ENCODE measurements at regions not wholly inside any gene's neighbourhood (a gene's known extent, or its start where the extent isn't known, plus 50 kb on each side); places are given as distances from the start of the nearest gene placed in this dataset.

DNA sequence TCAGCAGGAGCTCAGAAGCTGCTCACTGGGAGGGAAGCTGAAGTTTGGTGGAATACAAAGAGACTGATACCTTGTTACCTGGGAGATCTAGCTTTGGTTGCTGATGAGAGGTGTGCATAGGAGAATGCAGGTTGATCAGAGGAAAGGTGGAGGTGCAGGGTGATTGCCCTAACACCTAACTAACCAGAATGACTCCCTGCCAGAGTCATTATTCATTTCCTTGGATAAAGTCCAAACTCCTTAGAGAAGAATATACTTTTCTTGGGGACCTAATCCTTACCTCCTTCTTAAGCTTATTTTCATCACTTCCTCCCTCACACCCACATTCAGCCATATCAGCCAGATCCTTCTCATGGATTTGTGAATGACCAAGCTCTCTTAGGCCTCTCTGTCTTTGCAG, 814.2 kb upstream of the TENM4 start:
- DNase-seq (ENCODE audit: extremely low spot score), result no peak
- TF ChIP-seq, protein P1, sequence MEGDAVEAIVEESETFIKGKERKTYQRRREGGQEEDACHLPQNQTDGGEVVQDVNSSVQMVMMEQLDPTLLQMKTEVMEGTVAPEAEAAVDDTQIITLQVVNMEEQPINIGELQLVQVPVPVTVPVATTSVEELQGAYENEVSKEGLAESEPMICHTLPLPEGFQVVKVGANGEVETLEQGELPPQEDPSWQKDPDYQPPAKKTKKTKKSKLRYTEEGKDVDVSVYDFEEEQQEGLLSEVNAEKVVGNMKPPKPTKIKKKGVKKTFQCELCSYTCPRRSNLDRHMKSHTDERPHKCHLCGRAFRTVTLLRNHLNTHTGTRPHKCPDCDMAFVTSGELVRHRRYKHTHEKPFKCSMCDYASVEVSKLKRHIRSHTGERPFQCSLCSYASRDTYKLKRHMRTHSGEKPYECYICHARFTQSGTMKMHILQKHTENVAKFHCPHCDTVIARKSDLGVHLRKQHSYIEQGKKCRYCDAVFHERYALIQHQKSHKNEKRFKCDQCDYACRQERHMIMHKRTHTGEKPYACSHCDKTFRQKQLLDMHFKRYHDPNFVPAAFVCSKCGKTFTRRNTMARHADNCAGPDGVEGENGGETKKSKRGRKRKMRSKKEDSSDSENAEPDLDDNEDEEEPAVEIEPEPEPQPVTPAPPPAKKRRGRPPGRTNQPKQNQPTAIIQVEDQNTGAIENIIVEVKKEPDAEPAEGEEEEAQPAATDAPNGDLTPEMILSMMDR (IDR thresholded peaks at IDR 0.05; ENCODE audit: control extremely low read depth, extremely low read depth, low read depth, missing control alignments), result no peak
- POLR2A ChIA-PET, result no interaction called here
- CTCF ChIA-PET, result no interaction called here

DNA sequence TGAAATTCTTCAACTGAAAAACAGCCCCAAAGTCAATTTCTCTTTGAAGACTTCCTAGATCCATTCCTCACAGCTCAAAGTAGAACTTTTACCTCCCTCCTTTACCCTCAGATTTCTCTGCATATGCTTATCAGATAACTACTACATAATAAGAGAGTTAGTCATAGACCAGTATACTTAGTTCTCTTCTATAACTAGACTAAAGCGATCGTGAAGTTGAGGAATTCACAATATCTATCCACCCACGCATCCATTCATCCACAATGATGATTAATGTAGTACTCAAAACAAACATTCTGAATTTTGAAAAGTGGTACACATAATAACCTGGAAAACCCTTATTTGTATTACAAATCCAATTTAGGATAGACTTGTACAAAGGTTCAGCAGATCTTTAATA, 800.9 kb upstream of the TENM4 start:
- CTCF ChIA-PET, result interaction anchor here (1.3 kb wide), 1 partner anchor 41 kb away, joined by 3 read pairs; no protein-coding TSS in a partner anchor
- POLR2A ChIA-PET, result no interaction called here
- TF ChIP-seq, protein P1 (IDR thresholded peaks at IDR 0.05; ENCODE audit: control extremely low read depth, extremely low read depth, low read depth, missing control alignments), result no peak
- DNase-seq (ENCODE audit: extremely low spot score), result no peak

DNA sequence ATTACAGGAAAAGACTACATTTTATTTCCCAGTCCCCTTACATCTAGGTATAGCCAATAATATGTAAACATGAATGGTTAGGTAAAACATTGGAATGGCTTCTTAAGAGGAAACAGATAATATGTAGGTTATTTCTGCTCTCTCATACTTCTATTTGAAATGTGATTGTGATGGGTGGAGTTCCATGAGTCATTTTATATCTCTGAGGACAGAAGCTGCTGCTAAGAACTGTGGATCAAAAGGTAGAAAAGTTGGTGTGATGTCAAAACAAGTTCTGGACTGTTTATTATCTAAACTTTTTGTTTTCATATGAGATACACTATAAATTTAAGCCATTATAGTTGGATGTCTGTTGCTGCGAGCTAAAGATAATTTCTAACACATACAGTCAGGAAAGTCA, 799.4 kb upstream of the TENM4 start:
- ChIA-PET POLR2A (no interaction called here), CTCF (interaction anchor here (1.3 kb wide), 1 partner anchor 43 kb away, joined by 3 read pairs; no protein-coding TSS in a partner anchor)
- DNase-seq (ENCODE audit: extremely low spot score), result no peak
- TF ChIP-seq, protein P1 (IDR thresholded peaks at IDR 0.05; ENCODE audit: control extremely low read depth, extremely low read depth, low read depth, missing control alignments), result no peak

DNA sequence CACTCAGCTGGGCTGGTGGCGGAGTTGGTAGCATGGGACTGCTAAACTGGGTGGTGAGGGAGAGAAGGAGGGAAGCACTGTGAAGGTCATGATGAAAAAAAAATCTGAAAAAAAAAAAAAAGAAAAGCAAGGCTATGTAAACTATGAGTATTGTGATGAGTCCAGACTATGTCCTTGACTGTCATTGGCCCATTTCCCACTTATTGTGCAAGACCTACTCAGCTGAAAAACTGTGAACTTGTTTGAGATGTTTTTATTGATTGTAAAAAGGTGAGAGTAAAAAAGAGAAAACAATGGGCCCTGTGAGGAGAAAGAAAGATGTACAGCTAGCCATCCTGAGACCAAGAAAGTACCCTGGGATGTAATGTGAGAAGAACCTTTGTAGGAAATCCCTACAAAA, 798.4 kb upstream of the TENM4 start:
- POLR2A ChIA-PET, result no interaction called here
- no peak for DNase-seq (ENCODE audit: extremely low spot score)
- CTCF ChIA-PET, result no interaction called here
- TF ChIP-seq, protein P1 (IDR thresholded peaks at IDR 0.05; ENCODE audit: control extremely low read depth, extremely low read depth, low read depth, missing control alignments), result no peak

DNA sequence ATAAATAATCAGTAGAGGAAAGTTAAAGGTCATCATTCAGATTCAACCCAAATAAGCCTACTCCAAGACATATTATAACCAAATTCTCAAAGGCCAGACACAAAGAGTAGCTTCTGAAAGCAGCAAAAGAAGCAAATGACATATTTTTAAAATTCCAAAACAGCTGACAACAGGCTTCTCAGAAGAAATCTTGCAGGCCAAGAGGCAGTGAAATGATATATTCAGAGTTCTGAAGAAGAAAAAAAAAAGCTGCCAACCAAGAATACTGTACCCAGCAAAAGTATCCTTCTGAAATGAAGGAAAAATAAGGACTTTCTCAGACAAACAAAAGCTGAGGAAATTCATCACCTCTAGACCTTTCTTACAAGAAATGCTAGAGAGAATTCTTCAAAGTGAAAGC, 787.1 kb upstream of the TENM4 start:
- no peak for DNase-seq (ENCODE audit: extremely low spot score)
- ChIA-PET POLR2A (no interaction called here), CTCF (no interaction called here)
- TF ChIP-seq, protein P1 (IDR thresholded peaks at IDR 0.05; ENCODE audit: control extremely low read depth, extremely low read depth, low read depth, missing control alignments), result no peak

DNA sequence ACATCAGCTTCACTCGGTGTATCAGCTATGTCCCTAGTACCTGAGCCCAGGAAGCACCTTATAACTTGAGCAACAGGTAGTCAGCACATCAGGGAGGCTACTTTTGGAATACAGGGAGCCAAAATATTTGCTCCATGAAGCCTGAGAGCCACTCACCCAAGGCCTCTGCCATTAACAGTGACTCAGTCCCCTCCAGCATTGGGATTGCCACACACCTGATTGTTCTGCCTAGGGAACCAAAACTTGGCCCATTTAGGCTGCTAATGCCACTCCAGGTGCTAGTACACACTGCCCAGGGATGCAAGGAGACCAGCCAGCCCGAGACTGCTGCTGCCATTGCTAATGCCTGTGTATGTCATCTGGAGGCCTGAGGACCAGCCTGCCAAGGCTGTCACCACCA, 773.6 kb upstream of the TENM4 start:
- no peak for DNase-seq (ENCODE audit: extremely low spot score)
- POLR2A ChIA-PET, result no interaction called here
- TF ChIP-seq, protein P1 (IDR thresholded peaks at IDR 0.05; ENCODE audit: control extremely low read depth, extremely low read depth, low read depth, missing control alignments), result no peak
- CTCF ChIA-PET, result no interaction called here

DNA sequence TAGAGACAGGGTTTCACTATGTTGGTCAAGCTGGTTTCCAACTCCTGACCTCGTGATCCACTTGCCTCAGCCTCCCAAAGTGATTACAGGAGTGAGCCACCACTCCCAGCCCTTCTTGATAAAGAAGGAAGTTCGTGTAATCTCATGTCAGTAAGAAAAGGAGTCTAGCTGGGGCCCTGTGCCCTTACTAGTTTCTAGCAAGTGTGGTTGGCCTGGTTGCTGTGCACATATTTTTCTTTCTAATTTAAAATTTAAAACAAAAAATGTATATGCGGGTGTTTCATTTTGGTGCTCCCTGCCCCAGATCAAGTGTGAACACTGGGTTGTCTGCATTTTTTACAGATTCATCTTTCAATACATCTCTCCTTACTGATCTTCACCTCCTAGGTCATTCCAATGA, 770.8 kb upstream of the TENM4 start:
- ChIA-PET CTCF (no interaction called here), POLR2A (no interaction called here)
- TF ChIP-seq, protein P1 (IDR thresholded peaks at IDR 0.05; ENCODE audit: control extremely low read depth, extremely low read depth, low read depth, missing control alignments), result no peak

More for the DNA sequence above, 770.8 kb upstream of the TENM4 start:
- no peak for DNase-seq (ENCODE audit: extremely low spot score)
